Gastrocnemius medialis (tissue), 4 donors: ENCODE measurements at regions not wholly inside any gene's neighbourhood (a gene's known extent, or its start where the extent isn't known, plus 50 kb on each side); places are given as distances from the start of the nearest gene placed in this dataset.
"Not testable (repeated sequence)": the region's sequence is repeated elsewhere in the genome, so short reads cannot be mapped to it uniquely, and the experiment has no call there.

ENCODE experiments used
- ATAC-seq, 2 donors: fragments of 150-250 bp; one replicate each; pipeline ENCODE4 v1.9.1; 2016
- DNase-seq, 2 donors: peaks; one replicate each; pipeline ENCODE4 v3.0.0-alpha.2; 2019
- H3K27ac ChIP-seq, 4 donors: fragments of 200-600 bp; sonication (generic); 1 replicate in 1 of 4; 2 replicates in 3 of 4; pipeline ENCODE4 v1.5.1; 2016 to 2018; ENCODE audit warnings: mild to moderate bottlenecking in 2 of 4, moderate library complexity in 1 of 4
- H3K27me3 ChIP-seq, 3 donors: fragments of 200-600 bp; sonication (generic) in 2 of 3; 1 replicate in 1 of 3; 2 replicates in 2 of 3; pipeline versions ENCODE4 v1.5.1 to v1.6.0; 2016 to 2019; ENCODE audit warnings: mild to moderate bottlenecking in 1 of 3, moderate library complexity in 1 of 3
- H3K36me3 ChIP-seq, 2 donors: fragments of 200-600 bp; sonication (generic) in 1 of 2; one replicate each; pipeline ENCODE4 v1.5.1; 2017 to 2018
- H3K4me1 ChIP-seq, 2 donors: fragments of 200-600 bp; sonication (generic) in 1 of 2; one replicate each; pipeline ENCODE4 v1.5.1; 2016 to 2017; ENCODE audit warnings: mild to moderate bottlenecking in 2 of 2
- H3K4me3 ChIP-seq, 4 donors: fragments of 200-600 bp; sonication (generic) in 3 of 4; 1 replicate in 1 of 4; 2 replicates in 3 of 4; pipeline ENCODE4 v1.5.1; 2016 to 2019; ENCODE audit warnings: mild to moderate bottlenecking in 2 of 4
- H3K9me3 ChIP-seq, 3 donors: fragments of 200-600 bp; sonication (generic) in 2 of 3; 1 replicate in 1 of 3; 2 replicates in 2 of 3; pipeline ENCODE4 v1.5.1; 2016 to 2019
- POLR2A ChIP-seq, 2 donors: fragments of 450-650 bp; IDR thresholded peaks; one replicate each; pipeline ENCODE4 v1.6.1; 2017; ENCODE audit warnings: antibody characterized with exemption in 2 of 2, mild to moderate bottlenecking in 2 of 2, moderate library complexity in 2 of 2
- in situ Hi-C, 4 donors: fragments of 200-750 bp; cut with MboI; loops; one replicate each; pipeline versions ENCODE4 v1.15.0 to v1.8.0; 2017; ENCODE audit warnings: low sequenced_read_pairs in 4 of 4
- intact Hi-C: fragments of 100-400 bp; cut with DNase I; formaldehyde crosslinking; loops from one replicate; pipeline ENCODE4 v1.15.1; 2023; ENCODE audit warnings: low total_unique reads
- TF ChIP-seq, protein P1 (sequence below), 5 experiments: fragments of 450-650 bp in 3 of 5; fragments of 200-600 bp in 2 of 5; sonication (generic) in 2 of 5; IDR thresholded peaks in 4 of 5; conservative IDR thresholded peaks in 1 of 5; 1 replicate in 4 of 5; 2 replicates in 1 of 5; pipeline ENCODE4 v1.5.1; 2016 to 2019; ENCODE audit warnings: antibody characterized with exemption in 5 of 5, mild to moderate bottlenecking in 3 of 5, moderate library complexity in 3 of 5

DNA sequence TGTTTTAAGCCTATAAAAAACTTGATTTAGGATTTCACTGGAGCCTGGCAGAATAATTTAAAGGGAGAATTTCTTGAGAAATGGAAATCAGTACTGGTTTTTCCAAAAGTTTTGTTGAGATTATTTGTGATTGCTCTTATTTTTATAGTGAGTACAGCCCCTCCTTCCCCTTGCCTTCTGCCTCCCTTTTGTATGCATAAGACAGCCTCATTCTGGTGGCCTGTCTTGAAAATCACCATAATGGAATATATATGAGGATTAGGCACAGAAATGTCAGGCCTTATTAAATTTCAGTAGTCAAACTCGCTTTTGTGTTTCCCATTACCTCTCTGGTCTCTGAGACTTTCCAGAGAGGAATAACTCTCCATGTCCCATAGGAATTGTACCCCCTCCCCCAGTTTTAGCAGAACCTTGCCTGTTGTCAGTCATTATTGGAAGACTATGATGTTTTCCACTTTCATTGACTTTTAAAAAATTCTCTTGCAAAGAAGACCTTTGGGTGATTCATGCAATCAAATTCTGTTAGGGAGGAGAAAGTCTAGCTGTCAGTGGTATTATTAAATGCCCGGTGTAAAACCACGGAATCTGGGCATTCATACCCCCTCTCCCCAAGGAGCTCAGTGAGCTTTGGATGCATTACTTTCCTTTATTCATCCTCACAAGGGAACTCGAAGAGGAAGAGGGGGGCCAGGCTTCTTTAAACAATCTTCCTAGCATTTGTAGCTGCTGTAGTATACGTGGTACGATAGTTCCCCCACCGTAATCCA lies 171.6 kb upstream of the TSC22D2 start:
- Histone ChIP-seq H3K36me3 (no peaks in the 10 kb centered on the region), H3K27me3 (no peaks in the 10 kb centered on the region), H3K27ac (no peak overlapping the region), H3K4me1 (peaks cover 1 to 34% of the 10 kb centered on the region in 2 donors), H3K9me3 (no peaks in the 10 kb centered on the region), H3K4me3 (no peak overlapping the region)
- in situ Hi-C loops = no loop called here
- no peak for DNase-seq
- intact Hi-C loops = loop anchor here (5.0 kb wide), 2 partner anchors 111 to 176 kb away; no protein-coding TSS in a partner anchor
- no peak for TF ChIP-seq POLR2A (IDR thresholded peaks at IDR 0.05)
- TF ChIP-seq, protein P1, sequence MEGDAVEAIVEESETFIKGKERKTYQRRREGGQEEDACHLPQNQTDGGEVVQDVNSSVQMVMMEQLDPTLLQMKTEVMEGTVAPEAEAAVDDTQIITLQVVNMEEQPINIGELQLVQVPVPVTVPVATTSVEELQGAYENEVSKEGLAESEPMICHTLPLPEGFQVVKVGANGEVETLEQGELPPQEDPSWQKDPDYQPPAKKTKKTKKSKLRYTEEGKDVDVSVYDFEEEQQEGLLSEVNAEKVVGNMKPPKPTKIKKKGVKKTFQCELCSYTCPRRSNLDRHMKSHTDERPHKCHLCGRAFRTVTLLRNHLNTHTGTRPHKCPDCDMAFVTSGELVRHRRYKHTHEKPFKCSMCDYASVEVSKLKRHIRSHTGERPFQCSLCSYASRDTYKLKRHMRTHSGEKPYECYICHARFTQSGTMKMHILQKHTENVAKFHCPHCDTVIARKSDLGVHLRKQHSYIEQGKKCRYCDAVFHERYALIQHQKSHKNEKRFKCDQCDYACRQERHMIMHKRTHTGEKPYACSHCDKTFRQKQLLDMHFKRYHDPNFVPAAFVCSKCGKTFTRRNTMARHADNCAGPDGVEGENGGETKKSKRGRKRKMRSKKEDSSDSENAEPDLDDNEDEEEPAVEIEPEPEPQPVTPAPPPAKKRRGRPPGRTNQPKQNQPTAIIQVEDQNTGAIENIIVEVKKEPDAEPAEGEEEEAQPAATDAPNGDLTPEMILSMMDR (IDR thresholded peaks at IDR 0.05 in 4 of 5, conservative IDR thresholded peaks at IDR 0.05 in 1 of 5) = no peak
- ATAC-seq = no peak

DNA sequence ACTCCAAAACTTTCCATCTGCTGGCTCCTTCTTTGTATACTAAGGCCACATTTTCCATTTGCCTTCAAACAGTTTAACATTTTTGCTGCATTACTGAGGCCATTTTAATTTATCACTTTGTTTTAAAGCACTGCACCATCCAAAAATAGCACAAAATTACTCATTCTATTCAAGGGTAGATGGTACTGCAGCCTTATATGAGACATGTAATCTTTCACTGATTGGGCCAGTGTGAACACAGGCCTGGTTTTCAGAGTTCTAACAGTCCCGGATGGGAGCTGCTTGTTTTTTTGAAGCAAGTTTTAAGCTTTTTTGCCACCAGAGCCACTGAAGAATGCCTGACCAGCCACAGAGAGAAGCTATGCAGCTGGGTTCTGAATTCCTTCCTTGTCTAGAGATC lies 172.3 kb upstream of the TSC22D2 start:
- peaks cover 0 to 34% of the 10 kb centered on the region in 2 donors for H3K4me1 ChIP-seq
- ATAC-seq = no peak
- intact Hi-C loops = loop anchor here (5.0 kb wide), 2 partner anchors 112 to 177 kb away; no protein-coding TSS in a partner anchor

DNA sequence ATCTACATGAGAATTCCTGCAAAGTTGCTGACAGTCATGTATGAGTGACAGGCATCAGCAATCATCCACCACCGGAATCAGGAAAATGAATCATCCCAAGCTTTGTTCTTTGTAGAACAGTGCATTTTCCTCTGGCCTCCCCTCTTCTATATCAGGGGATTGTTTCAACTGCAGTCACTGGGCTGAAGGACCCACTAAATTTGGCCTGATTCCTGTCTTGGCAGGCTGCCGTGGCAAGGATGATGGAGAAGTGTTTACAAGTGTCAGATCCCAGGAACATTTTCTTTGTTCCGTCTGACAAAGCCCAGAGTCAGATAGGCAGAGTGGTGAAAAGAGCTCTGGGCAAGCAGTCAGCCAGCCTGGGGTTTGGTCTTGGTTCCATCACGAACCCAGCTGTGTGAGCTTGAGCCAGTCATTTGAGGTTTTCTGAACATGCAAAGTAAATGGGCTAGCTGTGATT lies 175.1 kb upstream of the TSC22D2 start:
- no peak for TF ChIP-seq POLR2A (IDR thresholded peaks at IDR 0.05)
- TF ChIP-seq, protein P1 (IDR thresholded peaks at IDR 0.05 in 4 of 5, conservative IDR thresholded peaks at IDR 0.05 in 1 of 5) = no peak
- Histone ChIP-seq H3K36me3 (no peaks in the 10 kb centered on the region), H3K27ac (peak overlapping the region in 2 of 4 donors; percentile 25 to 69), H3K9me3 (no peaks in the 10 kb centered on the region), H3K4me3 (no peak overlapping the region), H3K27me3 (no peaks in the 10 kb centered on the region), H3K4me1 (peaks cover 0 to 28% of the 10 kb centered on the region in 2 donors)
- DNase-seq (no peak), ATAC-seq (no peak)
- in situ Hi-C loops = loop anchor here in 1 of 4 donors (5.0 kb wide), 1 partner anchor 264 kb away; no protein-coding TSS in a partner anchor
- intact Hi-C loops = no loop called here

More for the DNA sequence above, 172.3 kb upstream of the TSC22D2 start:
- DNase-seq = no peak
- Histone ChIP-seq H3K36me3 (no peaks in the 10 kb centered on the region), H3K27me3 (no peaks in the 10 kb centered on the region), H3K4me3 (no peak overlapping the region), H3K9me3 (no peaks in the 10 kb centered on the region), H3K27ac (no peak overlapping the region)
- TF ChIP-seq, protein P1 (IDR thresholded peaks at IDR 0.05 in 4 of 5, conservative IDR thresholded peaks at IDR 0.05 in 1 of 5) = no peak
- no peak for TF ChIP-seq POLR2A (IDR thresholded peaks at IDR 0.05)
- in situ Hi-C loops = no loop called here

DNA sequence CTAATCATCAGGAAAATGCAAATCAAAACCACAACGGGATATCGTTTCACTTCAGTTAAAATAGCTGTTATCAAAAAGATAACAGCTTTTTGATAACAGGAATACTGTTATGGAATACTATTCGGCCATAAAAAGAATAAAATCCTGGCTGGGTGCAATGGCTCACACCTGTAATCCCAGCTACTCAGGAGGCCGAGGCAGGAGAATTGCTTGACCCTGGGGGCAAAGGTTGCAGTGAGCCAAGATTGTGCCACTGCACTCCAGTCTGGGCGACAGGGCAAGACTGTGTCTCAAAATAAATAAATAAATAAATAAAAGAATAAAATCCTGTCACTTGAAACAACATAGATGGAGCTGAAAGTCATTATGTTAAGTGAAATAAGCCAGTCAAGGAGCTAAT lies 178.1 kb upstream of the TSC22D2 start:
- no peaks in the 10 kb centered on the region for H3K36me3 ChIP-seq
- DNase-seq (no peak), ATAC-seq (no peak)
- in situ Hi-C loops (loop anchor here in 1 of 4 donors (5.0 kb wide), 1 partner anchor 267 kb away; no protein-coding TSS in a partner anchor), intact Hi-C loops (no loop called here)
- no peak for TF ChIP-seq POLR2A (IDR thresholded peaks at IDR 0.05)
- TF ChIP-seq, protein P1 (IDR thresholded peaks at IDR 0.05 in 4 of 5, conservative IDR thresholded peaks at IDR 0.05 in 1 of 5) = no peak
- no peaks in the 10 kb centered on the region for H3K9me3 ChIP-seq
- H3K27me3 ChIP-seq = no peaks in the 10 kb centered on the region
- peaks cover 0 to 16% of the 10 kb centered on the region in 2 donors for H3K4me1 ChIP-seq
- H3K4me3 ChIP-seq = no peak overlapping the region
- H3K27ac ChIP-seq = no peak overlapping the region

DNA sequence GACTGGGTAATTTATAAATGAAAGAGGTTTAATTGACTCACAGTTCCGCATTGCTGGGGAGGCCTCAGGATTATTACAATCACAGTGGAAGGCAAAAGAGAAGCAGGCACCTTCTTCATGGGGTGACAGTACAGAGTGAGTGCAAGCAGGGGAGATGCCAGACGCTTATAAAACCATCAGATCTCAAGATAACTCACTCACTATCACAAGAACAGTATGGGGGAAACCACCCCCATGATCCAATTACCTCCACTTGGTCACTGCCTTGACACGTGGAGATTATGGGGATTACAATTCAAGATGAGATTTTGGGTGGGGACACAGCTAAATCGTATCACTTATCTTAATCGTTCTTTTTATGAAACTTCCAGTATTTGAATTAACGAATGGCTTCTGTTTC lies 179.5 kb upstream of the TSC22D2 start:
- in situ Hi-C loops = loop anchor here in 1 of 4 donors (10.0 kb wide), 1 partner anchor 266 kb away; no protein-coding TSS in a partner anchor
- H3K27ac ChIP-seq, H3K9me3 ChIP-seq, H3K4me3 ChIP-seq, ATAC-seq, intact Hi-C loops, H3K27me3 ChIP-seq, DNase-seq, H3K36me3 ChIP-seq: not testable (repeated sequence)
- peaks cover 0 to 12% of the 10 kb centered on the region in 2 donors for H3K4me1 ChIP-seq
